Endodermal cell (in vitro differentiated cells): ENCODE measurements at regions not wholly inside any gene's neighbourhood (a gene's known extent, or its start where the extent isn't known, plus 50 kb on each side); places are given as distances from the start of the nearest gene placed in this dataset.

ENCODE experiments used
- DNase-seq: peaks from one replicate; pipeline ENCODE4 v3.0.0-alpha.2; 2017
- H3K27ac ChIP-seq: 2 replicates; pipeline ENCODE4 v1.5.1; 2013; ENCODE audit warnings: mild to moderate bottlenecking, low read depth, low read length, moderate library complexity
- H3K27me3 ChIP-seq: 2 replicates; pipeline ENCODE4 v1.6.1; 2013; ENCODE audit warnings: mild to moderate bottlenecking, low read length, moderate library complexity; ENCODE audit not compliant: insufficient read depth, control insufficient read depth, poor library complexity, severe bottlenecking
- H3K36me3 ChIP-seq: 2 replicates; pipeline ENCODE4 v1.7.0; 2013; ENCODE audit warnings: mild to moderate bottlenecking, low read length, moderate library complexity; ENCODE audit not compliant: control insufficient read depth, insufficient read depth
- H3K4me1 ChIP-seq: one replicate; pipeline ENCODE4 v1.7.0; 2013; ENCODE audit warnings: low read length; ENCODE audit not compliant: control insufficient read depth, insufficient read depth
- H3K4me3 ChIP-seq: 2 replicates; pipeline ENCODE4 v1.5.1; 2013; ENCODE audit warnings: mild to moderate bottlenecking, low read length, moderate library complexity
- H3K9ac ChIP-seq: 2 replicates; pipeline ENCODE4 v1.6.1; 2013; ENCODE audit warnings: mild to moderate bottlenecking, low read length, moderate library complexity; ENCODE audit not compliant: poor library complexity, severe bottlenecking; ENCODE audit errors: extremely low read depth
- H3K9me3 ChIP-seq: 2 replicates; pipeline ENCODE4 v1.6.1; 2013; ENCODE audit warnings: mild to moderate bottlenecking, low read length, moderate library complexity; ENCODE audit not compliant: control insufficient read depth
- H3K27ac Mint-ChIP-seq: 2 replicates; pipeline ENCODE4 v1.8.0; 2020; ENCODE audit warnings: mixed read lengths
- H3K27me3 Mint-ChIP-seq: 2 replicates; pipeline ENCODE4 v1.8.0; 2021; ENCODE audit warnings: mild to moderate bottlenecking, mixed read lengths; ENCODE audit not compliant: insufficient read depth
- H3K36me3 Mint-ChIP-seq: 2 replicates; pipeline ENCODE4 v1.8.0; 2020; ENCODE audit warnings: low read depth, mixed read lengths
- H3K4me1 Mint-ChIP-seq: 2 replicates; pipeline ENCODE4 v1.8.0; 2020; ENCODE audit warnings: mixed read lengths
- H3K4me3 Mint-ChIP-seq: 2 replicates; pipeline ENCODE4 v1.8.0; 2020; ENCODE audit warnings: mild to moderate bottlenecking, moderate library complexity, mixed read lengths
- H3K9me3 Mint-ChIP-seq: 2 replicates; pipeline ENCODE4 v1.8.0; 2020; ENCODE audit warnings: mild to moderate bottlenecking, mixed read lengths
- WGBS, 2 experiments: methylation state at CpG; one replicate each; pipeline versions ENCODE4 v1.1.5 to v1.1.7; 2013; ENCODE audit warnings: missing lambda C conversion rate in 2 of 2, mixed read lengths in 1 of 2; ENCODE audit not compliant: insufficient coverage in 1 of 2, insufficient read length in 1 of 2; 5-methylcytosine and 5-hydroxymethylcytosine counted together
- TF ChIP-seq, protein P1 (sequence below): fragments of 200-600 bp; sonication (generic); conservative IDR thresholded peaks from 2 replicates; pipeline ENCODE4 v1.5.0; 2021; ENCODE audit warnings: antibody characterized with exemption, mild to moderate bottlenecking

DNA sequence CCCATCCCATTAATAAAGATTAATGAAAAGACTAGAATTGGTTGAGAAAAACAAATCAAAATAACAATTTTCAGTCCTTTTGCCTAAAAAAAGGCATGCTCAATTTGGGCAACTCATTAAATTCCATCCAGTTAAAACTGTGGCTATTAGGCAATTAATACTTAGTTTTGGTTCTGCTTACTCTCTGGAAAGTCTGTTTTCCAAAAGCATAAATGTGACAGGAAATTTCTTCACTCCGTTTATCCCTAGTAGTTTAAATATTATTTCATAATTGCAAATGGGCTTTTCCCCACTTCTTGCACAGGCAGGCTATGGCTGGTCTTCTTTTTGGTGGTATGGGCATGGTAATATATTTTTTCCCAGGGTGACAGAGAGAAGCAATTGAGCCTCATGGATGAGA, 373.3 kb upstream of the KLF4 start:
- no peak overlapping the region for H3K9ac ChIP-seq
- H3K27me3 ChIP-seq: peaks cover 76% of the 10 kb centered on the region
- H3K4me1 ChIP-seq: no peaks in the 10 kb centered on the region
- no peaks in the 10 kb centered on the region for H3K9me3 Mint-ChIP-seq
- no peaks in the 10 kb centered on the region for H3K36me3 ChIP-seq
- peaks cover 65% of the 10 kb centered on the region for H3K27me3 Mint-ChIP-seq
- H3K9me3 ChIP-seq: no peaks in the 10 kb centered on the region
- no peaks in the 10 kb centered on the region for H3K4me1 Mint-ChIP-seq
- H3K36me3 Mint-ChIP-seq: no peaks in the 10 kb centered on the region
- TF ChIP-seq, protein P1, sequence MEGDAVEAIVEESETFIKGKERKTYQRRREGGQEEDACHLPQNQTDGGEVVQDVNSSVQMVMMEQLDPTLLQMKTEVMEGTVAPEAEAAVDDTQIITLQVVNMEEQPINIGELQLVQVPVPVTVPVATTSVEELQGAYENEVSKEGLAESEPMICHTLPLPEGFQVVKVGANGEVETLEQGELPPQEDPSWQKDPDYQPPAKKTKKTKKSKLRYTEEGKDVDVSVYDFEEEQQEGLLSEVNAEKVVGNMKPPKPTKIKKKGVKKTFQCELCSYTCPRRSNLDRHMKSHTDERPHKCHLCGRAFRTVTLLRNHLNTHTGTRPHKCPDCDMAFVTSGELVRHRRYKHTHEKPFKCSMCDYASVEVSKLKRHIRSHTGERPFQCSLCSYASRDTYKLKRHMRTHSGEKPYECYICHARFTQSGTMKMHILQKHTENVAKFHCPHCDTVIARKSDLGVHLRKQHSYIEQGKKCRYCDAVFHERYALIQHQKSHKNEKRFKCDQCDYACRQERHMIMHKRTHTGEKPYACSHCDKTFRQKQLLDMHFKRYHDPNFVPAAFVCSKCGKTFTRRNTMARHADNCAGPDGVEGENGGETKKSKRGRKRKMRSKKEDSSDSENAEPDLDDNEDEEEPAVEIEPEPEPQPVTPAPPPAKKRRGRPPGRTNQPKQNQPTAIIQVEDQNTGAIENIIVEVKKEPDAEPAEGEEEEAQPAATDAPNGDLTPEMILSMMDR: no peak
- H3K4me3 ChIP-seq: no peak overlapping the region
- WGBS, 2 experiments: no CpG with 5 or more reads among the region's 1 CpG
- H3K27ac Mint-ChIP-seq: no peak overlapping the region
- H3K4me3 Mint-ChIP-seq: no peak overlapping the region
- DNase-seq: no peak
- no peak overlapping the region for H3K27ac ChIP-seq

DNA sequence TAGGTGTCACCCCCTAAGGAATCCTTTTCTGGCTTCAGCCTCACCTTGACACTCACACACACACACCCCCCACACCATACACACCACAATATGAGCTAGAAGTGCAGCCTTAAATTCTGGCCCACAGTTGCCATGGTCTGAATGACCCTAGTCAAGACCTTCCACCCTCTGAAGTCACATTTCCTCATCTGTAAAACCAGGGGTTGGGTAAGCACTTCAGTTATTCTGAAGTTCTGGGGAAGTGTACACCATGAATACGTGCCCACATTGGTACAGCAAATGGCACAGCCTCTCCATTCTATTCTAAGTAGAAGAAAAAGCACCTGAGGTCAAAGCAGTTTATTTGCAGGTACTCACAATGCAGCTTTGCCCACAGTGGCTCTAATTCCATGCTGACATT, 372.8 kb upstream of the KLF4 start:
- Histone ChIP-seq H3K4me3 (no peak overlapping the region), H3K9me3 (no peaks in the 10 kb centered on the region), H3K27me3 (peaks cover 70% of the 10 kb centered on the region), H3K27ac (no peak overlapping the region), H3K4me1 (no peaks in the 10 kb centered on the region), H3K36me3 (no peaks in the 10 kb centered on the region), H3K9ac (no peak overlapping the region)
- no peak for DNase-seq
- H3K36me3 Mint-ChIP-seq: no peaks in the 10 kb centered on the region
- WGBS, 2 experiments: 80 to 86% methylated on average over 1 of the region's 1 CpG
- H3K27ac Mint-ChIP-seq: no peak overlapping the region
- TF ChIP-seq, protein P1: no peak
- peaks cover 61% of the 10 kb centered on the region for H3K27me3 Mint-ChIP-seq
- no peak overlapping the region for H3K4me3 Mint-ChIP-seq
- no peaks in the 10 kb centered on the region for H3K9me3 Mint-ChIP-seq
- no peaks in the 10 kb centered on the region for H3K4me1 Mint-ChIP-seq

DNA sequence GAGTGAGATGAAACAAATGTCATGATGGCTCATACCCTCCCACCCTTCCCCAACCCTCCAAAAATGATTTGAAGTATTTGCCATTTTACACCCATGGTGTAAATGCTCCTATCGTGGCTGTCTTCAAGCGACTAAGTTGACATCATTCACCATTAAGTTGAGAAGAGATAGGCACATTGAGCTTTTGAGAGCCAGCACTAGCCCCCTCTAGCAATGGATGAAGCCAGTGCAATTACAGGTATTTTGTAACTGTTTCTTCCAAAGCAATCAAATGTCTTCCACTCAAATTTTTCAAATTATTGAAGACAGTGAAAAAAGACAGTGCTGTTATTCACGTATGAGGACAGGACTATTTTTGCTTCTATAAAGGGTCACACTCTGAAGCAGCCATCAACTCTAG, 371.5 kb upstream of the KLF4 start:
- no peaks in the 10 kb centered on the region for H3K9me3 Mint-ChIP-seq
- 86 to 88% methylated on average over 2 to 3 of the region's 3 CpGs for WGBS, 2 experiments
- Histone ChIP-seq H3K4me1 (no peaks in the 10 kb centered on the region), H3K9ac (no peak overlapping the region), H3K27me3 (peaks cover 67% of the 10 kb centered on the region), H3K9me3 (no peaks in the 10 kb centered on the region), H3K4me3 (no peak overlapping the region), H3K27ac (no peak overlapping the region), H3K36me3 (no peaks in the 10 kb centered on the region)
- H3K36me3 Mint-ChIP-seq: no peaks in the 10 kb centered on the region
- H3K27ac Mint-ChIP-seq: no peak overlapping the region
- H3K4me1 Mint-ChIP-seq: no peaks in the 10 kb centered on the region
- no peak for DNase-seq
- no peak overlapping the region for H3K4me3 Mint-ChIP-seq
- H3K27me3 Mint-ChIP-seq: peaks cover 56% of the 10 kb centered on the region
- TF ChIP-seq, protein P1: peak; percentile 59
